SIG-M5 treated with dmso at 0.1 percent for 504 hours (cell line): ENCODE measurements at regions not wholly inside any gene's neighbourhood (a gene's known extent, or its start where the extent isn't known, plus 50 kb on each side); places are given as distances from the start of the nearest gene placed in this dataset.
A peak's percentile ranks its signal among the peaks of the same experiment; 100 is the strongest.
"Not testable (repeated sequence)": the region's sequence is repeated elsewhere in the genome, so short reads cannot be mapped to it uniquely, and the experiment has no call there.

ENCODE experiments used
- DNase-seq: peaks from one replicate; lab custom pipeline; 2025; ENCODE audit not compliant: unreplicated experiment; lab: John Stamatoyannopoulos, UW

GRCh38 chr2:39487398-39488250 lies 50.5 kb upstream of the MAP4K3 start:
- no peak for DNase-seq

- DNase-seq = peak; percentile 40
Measured at GRCh38 chr2:39488450-39488849, 51.4 kb upstream of the MAP4K3 start.

- DNase-seq = no peak
Measured at GRCh38 chr2:39490586-39490985, 53.5 kb upstream of the MAP4K3 start.

- no peak for DNase-seq
Measured at GRCh38 chr2:39491653-39492052, 54.6 kb upstream of the MAP4K3 start.

GRCh38 chr2:39492095-39492590 lies 55.1 kb upstream of the MAP4K3 start:
- DNase-seq = peak; percentile 98

- peak; percentile 44 for DNase-seq
Measured at GRCh38 chr2:39492716-39493115, 55.6 kb upstream of the MAP4K3 start.

- DNase-seq = no peak
Measured at GRCh38 chr2:39494784-39495251, 57.7 kb upstream of the MAP4K3 start.

GRCh38 chr2:39497082-39497801 lies 60.2 kb upstream of the MAP4K3 start:
- DNase-seq = no peak

- not testable (repeated sequence) for DNase-seq
Measured at GRCh38 chr2:39498176-39498575, 61.1 kb upstream of the MAP4K3 start.

- DNase-seq = no peak
Measured at GRCh38 chr2:39498786-39499185, 61.7 kb upstream of the MAP4K3 start.

GRCh38 chr2:39499336-39499735 lies 62.3 kb upstream of the MAP4K3 start:
- no peak for DNase-seq

GRCh38 chr2:39501412-39501811 lies 64.3 kb upstream of the MAP4K3 start:
- DNase-seq = no peak

- no peak for DNase-seq
Measured at GRCh38 chr2:39503277-39503676, 66.2 kb upstream of the MAP4K3 start.

- DNase-seq = no peak
Measured at GRCh38 chr2:39504790-39505335, 67.8 kb upstream of the MAP4K3 start.

GRCh38 chr2:39506215-39506614 lies 69.1 kb upstream of the MAP4K3 start:
- no peak for DNase-seq

- DNase-seq = no peak
Measured at GRCh38 chr2:39508198-39508597, 71.1 kb upstream of the MAP4K3 start.

GRCh38 chr2:39510140-39510539 lies 73.1 kb upstream of the MAP4K3 start:
- no peak for DNase-seq

- no peak for DNase-seq
Measured at GRCh38 chr2:39511219-39511604, 74.1 kb upstream of the MAP4K3 start.

GRCh38 chr2:39511605-39512433 lies 74.7 kb upstream of the MAP4K3 start:
- DNase-seq = no peak

GRCh38 chr2:39512434-39512935 lies 75.4 kb upstream of the MAP4K3 start:
- no peak for DNase-seq

- no peak for DNase-seq
Measured at GRCh38 chr2:39512941-39513340, 75.9 kb upstream of the MAP4K3 start.
